ENCODE measurements at regions not wholly inside any gene's neighbourhood (a gene's known extent, or its start where the extent isn't known, plus 50 kb on each side); places are given as distances from the start of the nearest gene placed in this dataset.

DNA sequence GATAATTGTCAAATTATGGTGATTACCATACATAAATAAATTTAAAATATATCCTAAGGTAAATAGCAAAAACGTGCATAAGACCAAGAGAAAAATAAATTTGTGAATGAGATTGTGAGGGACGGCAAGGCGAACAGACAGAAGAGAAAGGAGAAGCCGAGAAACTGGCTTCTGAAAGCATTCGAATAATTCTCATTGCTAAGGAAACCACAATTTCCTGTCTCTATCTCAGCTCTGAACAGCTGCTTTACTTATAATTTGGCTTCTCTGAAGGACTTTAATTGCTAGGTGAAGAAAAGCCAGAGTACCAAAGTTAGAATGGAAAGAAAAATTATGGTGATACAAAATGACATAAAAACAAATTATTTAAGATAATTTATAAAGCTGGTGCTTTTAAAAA lies 79.0 kb upstream of the RGS17 start:
- no peak for DNase-seq

DNA sequence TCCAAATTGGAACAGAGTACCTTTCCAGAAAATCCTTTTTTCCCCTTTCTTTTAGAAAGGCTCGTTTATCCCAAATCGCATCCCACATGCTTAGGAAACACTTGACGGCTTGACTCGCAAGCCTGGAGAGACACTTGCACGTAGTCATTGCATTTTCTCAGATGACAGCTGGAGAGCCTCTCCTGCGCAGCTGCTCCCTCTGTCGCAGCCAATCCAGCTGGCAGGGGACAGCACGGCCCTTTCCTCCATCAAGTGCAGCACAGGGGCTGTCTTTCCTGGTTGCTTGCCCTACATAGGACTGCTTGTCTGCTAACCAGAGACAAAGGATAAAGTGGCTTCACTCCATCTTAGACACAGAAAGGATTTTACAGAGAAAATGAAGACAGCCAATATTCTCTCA lies 77.6 kb upstream of the RGS17 start:
- DNase-seq: peak; percentile 48

DNA sequence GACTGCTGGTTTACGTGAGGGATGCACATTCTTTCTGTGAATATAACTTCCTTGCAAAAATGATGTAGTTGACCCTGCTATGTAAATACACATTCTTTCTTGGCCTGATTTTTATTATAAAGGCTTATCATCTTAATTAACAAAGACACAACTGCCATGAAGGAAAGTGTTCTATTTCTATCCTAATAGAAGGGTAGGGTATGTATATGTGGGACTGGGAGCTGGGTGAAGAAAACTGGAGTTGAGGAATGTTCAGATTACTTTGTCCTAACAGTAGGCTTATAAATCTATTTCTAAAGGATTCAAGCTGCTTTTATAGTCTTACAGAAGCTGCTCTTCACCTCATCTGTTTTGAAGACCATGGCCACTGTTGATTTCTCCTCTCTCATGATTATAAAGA lies 76.5 kb upstream of the RGS17 start:
- DNase-seq: no peak

DNA sequence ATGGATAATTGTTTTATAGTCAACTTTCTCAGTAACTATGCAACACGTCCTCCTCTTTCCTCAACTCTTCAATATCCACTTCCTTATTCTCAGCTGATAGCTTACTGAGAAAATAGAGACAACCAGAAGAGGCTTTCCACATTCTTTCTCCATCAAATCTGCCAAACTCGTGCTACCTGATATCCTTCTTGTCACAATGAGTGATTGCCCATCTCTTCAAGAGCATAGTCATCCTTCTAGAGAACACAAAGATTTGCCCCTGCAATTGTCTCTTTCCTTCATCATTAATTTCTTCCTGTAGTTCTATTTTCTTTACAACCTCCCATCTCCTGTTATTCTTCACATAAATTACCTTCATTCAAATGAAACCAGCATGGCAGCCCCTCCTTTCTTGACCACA lies 75.9 kb upstream of the RGS17 start:
- no peak for DNase-seq

DNA sequence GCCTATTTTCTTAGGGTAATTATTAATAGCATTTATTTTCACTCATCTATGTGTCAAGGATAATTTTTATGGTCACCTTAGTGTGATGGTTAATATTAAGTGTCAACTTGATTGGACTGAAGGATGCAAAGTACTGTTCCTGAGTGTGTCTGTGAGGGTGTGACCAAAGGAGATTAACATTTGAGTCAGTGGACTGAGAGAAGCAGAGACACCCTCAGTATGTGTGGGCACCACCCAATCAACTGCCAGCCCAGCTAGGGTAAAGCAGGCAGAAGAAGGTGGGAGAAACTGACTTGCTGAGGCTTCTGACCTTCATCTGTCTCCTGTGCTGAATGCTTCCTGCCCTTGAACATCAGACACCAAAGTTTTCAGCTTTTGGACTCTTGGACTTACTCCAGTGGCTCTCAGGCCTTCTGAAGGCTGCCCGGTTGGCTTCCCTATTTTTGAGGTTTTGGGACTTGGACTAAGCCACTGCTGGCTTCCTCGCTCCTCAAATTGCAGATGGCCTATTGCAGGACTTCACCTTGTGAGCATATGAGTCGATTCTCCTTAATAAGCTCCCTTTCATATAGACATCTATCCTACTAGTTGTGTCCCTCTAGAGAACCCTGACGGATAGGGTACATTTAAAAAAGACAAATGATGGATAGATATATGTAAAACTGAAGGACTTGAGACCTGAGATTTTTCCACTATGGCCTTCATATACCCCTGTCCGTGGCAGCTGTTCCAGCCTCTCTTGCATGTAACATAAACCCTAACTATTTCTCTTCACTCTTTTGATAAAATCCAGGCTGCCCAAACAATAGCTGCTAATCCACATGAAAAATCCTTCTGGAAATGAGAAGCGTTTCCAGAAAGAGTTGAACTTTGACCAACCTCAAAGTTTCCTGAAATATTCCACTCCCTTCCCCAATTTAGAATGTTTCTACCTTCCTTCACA lies 62.1 kb upstream of the RGS17 start:
- DNase-seq: no peak

DNA sequence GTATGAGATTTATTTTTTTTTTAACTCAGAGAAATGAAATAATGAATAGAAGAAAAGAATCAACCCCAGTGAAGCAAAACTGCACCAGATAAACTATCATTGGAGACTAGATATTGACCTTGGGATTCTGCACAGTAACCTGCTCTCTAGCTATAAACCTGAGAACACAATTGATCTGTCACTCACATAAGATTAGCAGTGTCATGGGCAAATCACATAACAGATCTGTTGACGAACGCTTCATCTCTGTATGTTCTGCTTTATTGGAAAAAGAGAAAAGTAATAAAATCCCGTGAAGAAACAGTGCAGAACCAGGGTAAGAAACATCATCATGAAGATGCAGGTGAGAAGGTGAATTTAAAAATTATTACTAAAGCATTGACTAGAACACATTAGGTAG lies 52.8 kb upstream of the RGS17 start:
- DNase-seq: no peak

Measured in NCI-H2107 (cell line).